22Rv1 (cell line): ENCODE measurements at regions not wholly inside any gene's neighbourhood (a gene's known extent, or its start where the extent isn't known, plus 50 kb on each side); places are given as distances from the start of the nearest gene placed in this dataset.

Source experiments
- CTCF ChIP-seq: fragments of 450-650 bp; IDR thresholded peaks from 2 replicates; pipeline ENCODE4 v1.5.1; 2017; ENCODE audit warnings: mild to moderate bottlenecking
- ZFX ChIP-seq: fragments of 450-650 bp; IDR thresholded peaks from 2 replicates; pipeline ENCODE4 v1.6.1; 2017; ENCODE audit warnings: antibody characterized with exemption, borderline replicate concordance

- TF ChIP-seq CTCF (no peak), ZFX (no peak)
Observed at GRCh38 chr1:4119516-4120220, 219.6 kb upstream of the C1orf174 start.
